Activated B cell treated with CpG ODN at 0.5 μM for 24 hours (primary cell): ENCODE measurements at regions not wholly inside any gene's neighbourhood (a gene's known extent, or its start where the extent isn't known, plus 50 kb on each side); places are given as distances from the start of the nearest gene placed in this dataset.

Experiments
- ATAC-seq: fragments of 200-7000 bp; cut with Tn5 transposase; one replicate; pipeline ENCODE4 v1.10.0; 2021; ENCODE audit warnings: low read depth, mild to moderate bottlenecking, moderate library complexity
- CTCF ChIA-PET: fragments of 350-600 bp; sonication (Branson Sonifier 250); formaldehyde crosslinking; loops from one replicate; lab custom pipeline; 2021; ENCODE audit warnings: antibody characterized with exemption; lab: Charles Lee
- POLR2A ChIA-PET: fragments of 350-600 bp; sonication (Branson Sonifier 250); formaldehyde crosslinking; loops from one replicate; lab custom pipeline; 2021; ENCODE audit warnings: antibody characterized with exemption; lab: Charles Lee
- DNase-seq: peaks from one replicate; pipeline ENCODE4 v3.0.0; 2022
- H3K27ac Mint-ChIP-seq: one replicate; pipeline ENCODE4 v1.8.0; 2020; ENCODE audit warnings: mixed read lengths
- H3K27me3 Mint-ChIP-seq: one replicate; pipeline ENCODE4 v1.8.0; 2021; ENCODE audit warnings: mixed read lengths
- H3K36me3 Mint-ChIP-seq: one replicate; pipeline ENCODE4 v1.8.0; 2021; ENCODE audit warnings: low read depth, mixed read lengths
- H3K4me1 Mint-ChIP-seq: one replicate; pipeline ENCODE4 v1.8.0; 2021; ENCODE audit warnings: mixed read lengths
- H3K4me3 Mint-ChIP-seq: one replicate; pipeline ENCODE4 v1.8.0; 2020; ENCODE audit warnings: mild to moderate bottlenecking, mixed read lengths
- H3K9me3 Mint-ChIP-seq: one replicate; pipeline ENCODE4 v1.8.0; 2020; ENCODE audit warnings: mixed read lengths
- intact Hi-C: fragments of 100-400 bp; cut with micrococcal nuclease; formaldehyde crosslinking; loops from one replicate; pipeline ENCODE4 v1.15.1; 2024
- TF ChIP-seq, protein P1 (sequence below): fragments of 200-600 bp; IDR thresholded peaks from one replicate; pipeline ENCODE4 v1.8.0; 2022; ENCODE audit warnings: antibody characterized with exemption, mild to moderate bottlenecking

DNA sequence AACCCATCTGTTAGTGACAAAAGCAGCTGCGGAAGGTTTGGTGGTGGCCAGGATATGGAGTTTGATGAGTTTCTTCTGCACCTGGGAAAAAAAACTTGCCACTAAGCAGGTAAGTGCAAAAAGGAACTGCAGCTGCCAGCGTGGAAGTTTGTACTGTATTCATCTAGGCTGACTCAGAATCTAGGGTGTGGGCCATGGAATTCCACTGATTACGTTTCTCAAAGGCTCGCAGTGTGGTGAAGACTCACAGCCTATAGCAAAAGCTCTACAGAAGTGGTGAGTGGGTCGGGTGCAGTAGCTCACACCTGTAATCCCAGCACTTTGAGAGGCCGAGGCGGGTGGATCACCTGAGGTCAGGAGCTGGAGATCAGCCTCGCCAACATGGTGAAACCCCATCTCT lies 334.6 kb upstream of the GRM7 start:
- ChIA-PET CTCF (no interaction called here), POLR2A (no interaction called here)
- TF ChIP-seq, protein P1, sequence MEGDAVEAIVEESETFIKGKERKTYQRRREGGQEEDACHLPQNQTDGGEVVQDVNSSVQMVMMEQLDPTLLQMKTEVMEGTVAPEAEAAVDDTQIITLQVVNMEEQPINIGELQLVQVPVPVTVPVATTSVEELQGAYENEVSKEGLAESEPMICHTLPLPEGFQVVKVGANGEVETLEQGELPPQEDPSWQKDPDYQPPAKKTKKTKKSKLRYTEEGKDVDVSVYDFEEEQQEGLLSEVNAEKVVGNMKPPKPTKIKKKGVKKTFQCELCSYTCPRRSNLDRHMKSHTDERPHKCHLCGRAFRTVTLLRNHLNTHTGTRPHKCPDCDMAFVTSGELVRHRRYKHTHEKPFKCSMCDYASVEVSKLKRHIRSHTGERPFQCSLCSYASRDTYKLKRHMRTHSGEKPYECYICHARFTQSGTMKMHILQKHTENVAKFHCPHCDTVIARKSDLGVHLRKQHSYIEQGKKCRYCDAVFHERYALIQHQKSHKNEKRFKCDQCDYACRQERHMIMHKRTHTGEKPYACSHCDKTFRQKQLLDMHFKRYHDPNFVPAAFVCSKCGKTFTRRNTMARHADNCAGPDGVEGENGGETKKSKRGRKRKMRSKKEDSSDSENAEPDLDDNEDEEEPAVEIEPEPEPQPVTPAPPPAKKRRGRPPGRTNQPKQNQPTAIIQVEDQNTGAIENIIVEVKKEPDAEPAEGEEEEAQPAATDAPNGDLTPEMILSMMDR = no peak
- H3K9me3 Mint-ChIP-seq = no peaks in the 10 kb centered on the region
- no peak overlapping the region for H3K4me3 Mint-ChIP-seq
- intact Hi-C loops = no loop called here
- DNase-seq (no peak), ATAC-seq (no peak)
- H3K36me3 Mint-ChIP-seq = no peaks in the 10 kb centered on the region
- no peak overlapping the region for H3K27ac Mint-ChIP-seq
- no peaks in the 10 kb centered on the region for H3K27me3 Mint-ChIP-seq
- no peaks in the 10 kb centered on the region for H3K4me1 Mint-ChIP-seq

DNA sequence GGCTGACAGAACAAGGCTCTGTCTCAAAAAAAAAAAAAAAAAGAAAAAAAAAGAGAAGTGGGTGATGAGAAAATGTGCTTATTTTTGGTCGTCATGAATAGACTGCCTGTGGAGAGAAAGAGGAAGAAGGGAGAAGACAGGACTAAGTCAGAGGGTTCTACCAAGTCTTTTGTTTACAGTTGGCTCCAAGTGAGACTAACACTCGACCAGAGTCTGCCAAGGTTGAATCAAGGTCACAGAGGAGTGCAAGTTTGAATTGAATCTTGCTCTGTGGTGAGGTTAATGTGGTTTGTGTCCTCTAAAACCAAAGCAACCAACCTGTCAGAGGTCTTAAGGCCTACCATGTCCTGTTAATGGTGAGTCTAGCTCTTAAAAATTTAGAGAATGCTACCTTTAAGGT lies 334.1 kb upstream of the GRM7 start:
- no peak for ATAC-seq
- TF ChIP-seq, protein P1 = no peak
- intact Hi-C loops = no loop called here
- ChIA-PET POLR2A (no interaction called here), CTCF (no interaction called here)
- no peak for DNase-seq
- H3K4me1 Mint-ChIP-seq = no peaks in the 10 kb centered on the region
- H3K36me3 Mint-ChIP-seq = no peaks in the 10 kb centered on the region
- H3K4me3 Mint-ChIP-seq = no peak overlapping the region
- no peak overlapping the region for H3K27ac Mint-ChIP-seq
- no peaks in the 10 kb centered on the region for H3K27me3 Mint-ChIP-seq
- no peaks in the 10 kb centered on the region for H3K9me3 Mint-ChIP-seq

DNA sequence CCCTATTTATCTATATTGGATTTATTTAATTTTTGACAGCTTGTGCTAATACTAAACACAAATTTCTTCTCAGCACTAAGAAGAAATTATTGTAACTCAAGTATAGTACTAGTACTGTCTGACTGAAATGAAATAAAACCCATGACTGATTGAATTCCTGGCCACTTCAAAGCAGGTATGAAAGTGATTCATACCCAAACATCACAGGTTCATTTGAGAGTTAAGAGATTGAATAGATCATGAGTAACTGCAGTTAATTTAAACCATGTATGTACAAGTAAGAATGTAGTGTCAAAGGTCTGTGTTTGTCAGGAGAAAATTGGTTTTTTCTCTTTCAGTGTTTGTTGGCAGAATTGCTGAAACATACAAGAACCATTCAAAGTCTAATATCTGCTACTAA lies 332.0 kb upstream of the GRM7 start:
- Mint-ChIP-seq H3K27me3 (no peaks in the 10 kb centered on the region), H3K27ac (no peak overlapping the region), H3K36me3 (no peaks in the 10 kb centered on the region), H3K4me1 (no peaks in the 10 kb centered on the region), H3K4me3 (no peak overlapping the region), H3K9me3 (no peaks in the 10 kb centered on the region)
- ChIA-PET CTCF (no interaction called here), POLR2A (no interaction called here)
- intact Hi-C loops = no loop called here
- DNase-seq (no peak), ATAC-seq (no peak)
- TF ChIP-seq, protein P1 = no peak

DNA sequence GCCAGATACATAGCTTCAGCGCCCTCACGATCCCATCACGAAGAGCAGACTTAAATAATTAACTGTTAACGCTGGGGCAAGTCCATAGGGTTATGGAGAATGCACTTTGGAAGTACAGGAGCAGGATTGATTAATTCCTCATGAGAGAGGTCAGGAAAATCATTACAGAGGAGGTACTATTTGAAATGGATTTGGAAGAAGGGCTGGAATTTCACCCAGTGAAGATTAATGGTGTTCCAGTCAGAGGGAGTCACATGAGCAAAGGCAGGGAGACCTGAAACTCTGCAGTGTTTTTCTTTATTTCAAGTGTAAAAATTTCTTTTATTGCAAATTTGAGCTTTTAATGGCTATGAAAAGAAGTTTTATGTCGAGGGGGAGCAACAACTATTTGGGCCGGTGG lies 329.8 kb upstream of the GRM7 start:
- Mint-ChIP-seq H3K27ac (no peak overlapping the region), H3K27me3 (no peaks in the 10 kb centered on the region), H3K4me3 (no peak overlapping the region), H3K4me1 (no peaks in the 10 kb centered on the region), H3K36me3 (no peaks in the 10 kb centered on the region), H3K9me3 (peaks cover 2% of the 10 kb centered on the region)
- intact Hi-C loops = no loop called here
- CTCF ChIA-PET = no interaction called here
- DNase-seq (no peak), ATAC-seq (no peak)
- TF ChIP-seq, protein P1 = no peak
- POLR2A ChIA-PET = no interaction called here

DNA sequence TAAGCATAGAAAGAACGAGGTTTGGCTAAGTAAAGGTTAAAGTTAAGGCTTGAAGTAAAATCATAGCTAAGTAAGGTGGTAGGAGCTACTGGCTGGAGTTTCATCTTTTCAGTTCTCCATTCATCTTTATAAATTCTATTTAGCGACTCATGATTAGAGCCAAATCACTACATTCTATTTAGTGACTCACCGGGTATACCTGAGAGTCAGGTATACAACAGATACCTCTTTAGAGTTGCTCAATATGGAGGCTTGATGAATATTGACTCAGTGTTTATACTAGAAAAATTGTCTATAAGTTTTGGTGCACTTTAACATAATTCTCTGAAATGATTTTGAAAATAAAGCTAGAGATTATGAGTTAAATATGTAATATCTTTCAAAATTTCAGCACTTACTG lies 328.8 kb upstream of the GRM7 start:
- H3K4me3 Mint-ChIP-seq = no peak overlapping the region
- CTCF ChIA-PET = no interaction called here
- intact Hi-C loops = no loop called here
- H3K27me3 Mint-ChIP-seq = no peaks in the 10 kb centered on the region
- TF ChIP-seq, protein P1 = no peak
- no peak for DNase-seq
- ATAC-seq = no peak
- POLR2A ChIA-PET = no interaction called here
- peaks cover 6% of the 10 kb centered on the region for H3K9me3 Mint-ChIP-seq
- no peak overlapping the region for H3K27ac Mint-ChIP-seq
- H3K4me1 Mint-ChIP-seq = no peaks in the 10 kb centered on the region
- no peaks in the 10 kb centered on the region for H3K36me3 Mint-ChIP-seq
